ENCODE measurements at regions not wholly inside any gene's neighbourhood (a gene's known extent, or its start where the extent isn't known, plus 50 kb on each side); places are given as distances from the start of the nearest gene placed in this dataset.

DNA sequence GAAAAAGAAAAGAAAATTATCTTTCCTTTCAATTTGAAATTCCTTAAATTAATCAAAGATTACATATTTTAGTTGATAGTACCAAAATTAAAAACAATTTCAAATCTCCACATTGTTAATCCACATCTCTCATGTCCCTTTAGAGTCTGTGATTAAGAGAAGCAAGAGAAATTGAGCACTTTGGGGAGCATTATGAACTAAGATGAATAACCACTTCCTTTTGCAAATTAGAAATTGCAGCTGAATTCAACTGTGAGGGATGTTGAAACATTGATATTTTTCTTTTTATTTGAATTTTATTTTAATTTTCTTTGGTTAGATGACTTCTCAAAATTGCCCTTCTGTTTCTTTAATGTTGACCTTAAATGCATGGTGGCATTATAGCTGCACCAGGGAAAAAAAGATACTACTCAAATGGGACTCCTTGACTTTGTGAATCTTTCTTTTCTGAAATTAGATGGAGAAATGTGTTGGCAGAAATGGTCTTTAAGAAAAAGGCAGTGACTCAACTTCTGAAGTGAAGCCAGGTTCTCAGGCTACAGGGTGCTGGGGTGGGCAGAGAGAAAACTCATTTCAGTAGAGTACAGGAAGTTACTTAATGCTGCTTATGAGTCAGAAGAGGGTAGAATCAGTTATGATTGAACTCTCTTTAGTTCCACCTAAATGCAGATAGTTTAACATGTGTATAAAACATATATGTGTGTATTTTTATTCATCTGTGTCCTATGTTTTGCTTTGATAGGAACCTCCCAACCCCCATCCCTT, 92.0 kb upstream of the TNIP3 start:
- TF ChIP-seq, protein P1, sequence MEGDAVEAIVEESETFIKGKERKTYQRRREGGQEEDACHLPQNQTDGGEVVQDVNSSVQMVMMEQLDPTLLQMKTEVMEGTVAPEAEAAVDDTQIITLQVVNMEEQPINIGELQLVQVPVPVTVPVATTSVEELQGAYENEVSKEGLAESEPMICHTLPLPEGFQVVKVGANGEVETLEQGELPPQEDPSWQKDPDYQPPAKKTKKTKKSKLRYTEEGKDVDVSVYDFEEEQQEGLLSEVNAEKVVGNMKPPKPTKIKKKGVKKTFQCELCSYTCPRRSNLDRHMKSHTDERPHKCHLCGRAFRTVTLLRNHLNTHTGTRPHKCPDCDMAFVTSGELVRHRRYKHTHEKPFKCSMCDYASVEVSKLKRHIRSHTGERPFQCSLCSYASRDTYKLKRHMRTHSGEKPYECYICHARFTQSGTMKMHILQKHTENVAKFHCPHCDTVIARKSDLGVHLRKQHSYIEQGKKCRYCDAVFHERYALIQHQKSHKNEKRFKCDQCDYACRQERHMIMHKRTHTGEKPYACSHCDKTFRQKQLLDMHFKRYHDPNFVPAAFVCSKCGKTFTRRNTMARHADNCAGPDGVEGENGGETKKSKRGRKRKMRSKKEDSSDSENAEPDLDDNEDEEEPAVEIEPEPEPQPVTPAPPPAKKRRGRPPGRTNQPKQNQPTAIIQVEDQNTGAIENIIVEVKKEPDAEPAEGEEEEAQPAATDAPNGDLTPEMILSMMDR (IDR thresholded peaks at IDR 0.05) = no peak
- TF ChIP-seq POLR2A (IDR thresholded peaks at IDR 0.05) (no peak), POLR2AphosphoS5 (IDR thresholded peaks at IDR 0.05) (no peak), EP300 (IDR thresholded peaks at IDR 0.05) (no peak)
